ENCODE measurements at regions not wholly inside any gene's neighbourhood (a gene's known extent, or its start where the extent isn't known, plus 50 kb on each side); places are given as distances from the start of the nearest gene placed in this dataset.
"Not testable (repeated sequence)": the region's sequence is repeated elsewhere in the genome, so short reads cannot be mapped to it uniquely, and the experiment has no call there.

DNA sequence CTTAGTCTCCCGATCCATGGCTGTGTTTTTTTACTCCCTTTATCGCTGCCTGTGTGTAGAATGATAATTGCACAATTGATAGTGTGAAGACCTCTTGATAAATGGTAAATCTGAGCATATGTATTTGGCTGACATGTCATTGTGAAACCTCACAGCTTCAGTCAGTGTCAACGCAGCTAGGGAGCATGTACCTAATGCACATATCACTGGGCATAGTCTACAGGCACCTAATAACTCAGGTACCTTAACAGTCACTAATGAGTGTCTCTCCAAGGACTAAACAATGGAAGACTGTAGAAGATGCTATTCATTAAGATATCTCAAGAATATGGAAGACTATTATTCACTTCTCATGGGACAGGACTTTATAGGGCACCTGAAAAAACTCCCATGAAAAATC lies 101.0 kb upstream of the PTPN20 start:
- not testable (repeated sequence) for DNase-seq

DNA sequence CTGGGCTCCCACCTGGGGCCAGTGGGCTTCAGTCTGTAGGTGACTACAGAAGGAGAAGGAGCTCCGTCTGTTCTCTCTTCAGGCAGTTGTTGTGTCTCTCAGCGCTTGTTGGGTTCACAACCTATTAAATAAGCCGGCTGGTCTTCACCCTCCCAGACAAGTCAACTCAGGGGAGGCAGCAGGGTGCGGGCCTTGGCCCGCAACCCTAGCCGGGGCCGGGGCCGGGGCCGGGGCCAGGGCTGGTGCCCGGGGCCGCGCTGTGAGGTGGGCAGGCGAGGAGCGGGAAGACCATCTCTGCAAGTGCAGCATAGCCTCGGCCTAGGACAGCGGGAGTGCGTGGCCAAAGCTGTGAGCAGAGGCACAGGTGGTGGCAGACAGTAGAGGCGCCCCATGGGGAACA lies 95.1 kb upstream of the PTPN20 start:
- not testable (repeated sequence) for DNase-seq

DNA sequence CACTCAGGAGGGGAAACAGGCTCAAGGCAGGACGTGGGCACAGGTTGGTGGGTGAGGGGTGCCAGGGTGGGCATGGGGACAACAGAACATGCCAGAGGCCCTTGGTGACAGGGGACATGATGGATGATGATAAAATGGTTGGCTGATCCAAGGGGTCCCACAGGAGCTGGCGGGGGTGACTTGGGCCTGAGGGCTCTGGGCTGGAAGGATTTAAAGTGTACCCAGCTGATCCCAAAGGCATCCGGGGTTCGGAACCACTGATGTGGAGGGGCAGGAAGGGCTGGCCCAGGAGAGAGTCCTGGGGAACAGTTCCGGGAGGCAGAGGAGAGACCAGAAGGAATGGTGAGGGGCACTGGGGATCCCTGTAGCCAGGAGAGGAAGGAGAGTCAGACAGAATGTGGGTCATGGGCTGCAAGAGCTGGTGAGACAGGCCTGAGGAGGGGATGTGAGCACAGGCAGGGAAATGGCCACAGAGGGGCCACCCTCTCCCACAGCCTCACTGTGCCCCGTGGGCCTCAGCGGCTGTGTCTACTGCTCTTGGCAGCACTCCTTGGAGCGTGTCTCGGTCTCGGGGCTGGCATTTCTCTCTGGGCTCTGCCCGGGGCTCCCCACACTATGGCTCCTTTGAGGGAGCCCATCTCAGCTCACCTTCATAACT lies 70.7 kb upstream of the PTPN20 start:
- not testable (repeated sequence) for DNase-seq

DNA sequence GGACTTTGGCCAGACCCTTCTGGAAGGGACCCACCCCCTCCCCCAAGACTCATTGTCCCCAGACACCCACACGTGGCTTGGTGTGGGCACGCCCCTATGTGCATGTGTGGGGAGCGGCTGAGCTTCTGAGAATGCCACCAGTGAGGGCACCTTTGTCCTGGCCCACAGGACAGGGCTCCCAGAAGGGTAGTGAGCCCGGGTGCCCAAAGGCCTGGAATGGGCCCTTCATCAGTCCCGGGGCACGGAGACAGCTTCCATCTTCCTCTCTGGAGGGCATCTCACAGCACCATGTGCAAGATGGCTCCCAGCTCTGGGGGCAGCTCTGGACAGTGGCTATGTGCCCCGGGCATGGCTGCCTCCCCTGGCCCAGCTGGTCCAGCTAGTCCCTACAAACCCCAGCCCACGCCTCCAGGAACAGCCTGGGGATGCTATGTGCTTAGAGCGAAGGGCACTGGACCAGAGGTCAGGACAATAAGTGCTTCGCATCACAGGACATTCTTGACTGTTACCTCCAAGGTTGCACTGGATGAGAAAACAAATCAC lies 70.1 kb upstream of the PTPN20 start:
- not testable (repeated sequence) for DNase-seq

DNA sequence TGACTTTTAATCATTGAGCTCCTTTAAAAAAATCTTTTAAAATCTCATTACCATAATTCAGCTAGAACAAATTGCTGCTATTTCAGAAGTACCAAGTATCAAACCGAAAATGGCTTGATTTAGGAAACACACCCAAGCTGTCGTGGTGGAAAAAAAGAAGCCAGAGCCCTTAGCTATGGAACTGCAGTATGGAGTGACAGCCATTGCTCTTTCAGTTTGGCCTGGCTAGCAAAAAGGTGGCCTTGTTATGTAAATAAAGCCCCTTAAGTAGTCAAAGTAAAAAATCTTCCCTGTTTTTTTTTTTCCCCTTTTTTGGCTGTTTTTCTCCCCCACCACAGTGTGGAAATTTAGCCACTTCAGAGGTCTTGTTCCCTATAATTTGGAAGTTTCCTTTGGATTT lies 66.0 kb upstream of the PTPN20 start:
- DNase-seq: not testable (repeated sequence)

DNA sequence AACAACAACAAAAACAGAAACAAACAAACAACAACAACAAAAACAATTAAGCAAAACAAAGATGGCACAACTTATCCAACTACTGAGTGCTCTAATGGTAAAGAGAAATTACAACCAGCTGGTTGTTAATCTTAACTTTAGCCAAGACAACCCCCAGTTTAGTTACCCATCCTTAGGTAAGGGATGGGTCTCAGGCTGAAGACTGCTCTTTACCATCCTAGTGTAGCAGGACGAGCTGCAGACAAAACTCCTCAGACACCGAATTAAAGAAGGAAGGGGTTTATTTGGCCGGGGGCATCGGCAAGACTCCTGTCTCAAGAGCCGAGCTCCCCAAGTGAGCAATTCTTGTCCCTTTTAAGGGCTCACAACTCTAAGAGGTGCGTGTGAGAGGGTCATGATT lies 65.6 kb upstream of the PTPN20 start:
- DNase-seq: not testable (repeated sequence)

DNA sequence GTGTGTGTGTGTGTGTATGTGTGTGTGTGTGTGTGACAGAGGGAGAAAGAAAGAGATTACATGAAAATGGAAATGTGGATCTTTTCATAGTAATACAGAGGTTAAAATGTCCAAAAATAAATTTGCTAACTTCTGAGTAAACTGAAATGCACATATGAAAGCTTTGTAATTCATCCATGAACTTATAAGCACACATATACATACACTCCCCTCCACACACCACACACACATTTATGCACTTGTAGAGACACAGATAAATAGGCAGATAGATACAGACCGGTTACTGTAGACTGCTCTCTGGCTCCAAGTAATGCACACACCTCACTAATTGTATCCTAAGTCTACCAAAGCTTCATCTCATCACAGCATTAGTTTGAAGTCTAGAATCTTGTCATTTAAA lies 50.5 kb upstream of the PTPN20 start:
- DNase-seq: not testable (repeated sequence)

Measured in CD4-positive, alpha-beta T cell treated with Interferon gamma for 1 hour (primary cell).